Activated CD4-positive, alpha-beta T cell treated with anti-CD3 and anti-CD28 coated beads, Interleukin-2, amount 50 U/mL, for 24 hours (primary cell): ENCODE measurements at regions not wholly inside any gene's neighbourhood (a gene's known extent, or its start where the extent isn't known, plus 50 kb on each side); places are given as distances from the start of the nearest gene placed in this dataset.

Source experiments
- DNase-seq, 2 donors: peaks; one replicate each; pipeline ENCODE4 v3.0.0-alpha.2; 2020; ENCODE audit warnings: low read depth in 1 of 2, low spot score in 1 of 2

GRCh38 chr13:106433066-106433465 is 102.4 kb downstream of the EFNB2 start:
- no peak for DNase-seq

- DNase-seq, result no peak
Observed at GRCh38 chr13:106432636-106433035, 102.8 kb downstream of the EFNB2 start.

GRCh38 chr13:106426909-106427308 is 108.6 kb downstream of the EFNB2 start:
- no peak for DNase-seq

GRCh38 chr13:106425661-106426060 is 109.8 kb downstream of the EFNB2 start:
- no peak for DNase-seq

- DNase-seq, result no peak
Observed at GRCh38 chr13:106424805-106425204, 110.7 kb downstream of the EFNB2 start.

GRCh38 chr13:106423530-106423929 is 111.9 kb downstream of the EFNB2 start:
- DNase-seq, result no peak

- DNase-seq, result no peak
Observed at GRCh38 chr13:106418556-106418955, 116.9 kb downstream of the EFNB2 start.

- DNase-seq, result no peak
Observed at GRCh38 chr13:106417467-106418110, 117.9 kb downstream of the EFNB2 start.

GRCh38 chr13:106416645-106417044 is 118.8 kb downstream of the EFNB2 start:
- DNase-seq, result no peak

- DNase-seq, result no peak
Observed at GRCh38 chr13:106415971-106416370, 119.5 kb downstream of the EFNB2 start.

GRCh38 chr13:106415442-106415841 is 120.0 kb downstream of the EFNB2 start:
- DNase-seq, result no peak

GRCh38 chr13:106407338-106407737 is 128.1 kb downstream of the EFNB2 start:
- DNase-seq, result no peak

- DNase-seq, result no peak
Observed at GRCh38 chr13:106405731-106406130, 129.7 kb downstream of the EFNB2 start.

- no peak for DNase-seq
Observed at GRCh38 chr13:106403280-106403679, 132.2 kb downstream of the EFNB2 start.

- no peak for DNase-seq
Observed at GRCh38 chr13:106402866-106403265, 132.6 kb downstream of the EFNB2 start.

- no peak for DNase-seq
Observed at GRCh38 chr13:106401081-106401480, 134.4 kb downstream of the EFNB2 start.

- no peak for DNase-seq
Observed at GRCh38 chr13:106400289-106400688, 135.2 kb downstream of the EFNB2 start.

GRCh38 chr13:106398289-106398688 is 137.2 kb downstream of the EFNB2 start:
- DNase-seq, result no peak

- DNase-seq, result no peak
Observed at GRCh38 chr13:106393776-106394175, 141.7 kb downstream of the EFNB2 start.

- no peak for DNase-seq
Observed at GRCh38 chr13:106391681-106392080, 143.8 kb downstream of the EFNB2 start.

- no peak for DNase-seq
Observed at GRCh38 chr13:106391271-106391670, 144.2 kb downstream of the EFNB2 start.

- DNase-seq, result no peak
Observed at GRCh38 chr13:106390367-106390766, 145.1 kb downstream of the EFNB2 start.

GRCh38 chr13:106385654-106386053 is 149.8 kb downstream of the EFNB2 start:
- no peak for DNase-seq

- DNase-seq, result no peak
Observed at GRCh38 chr13:106384516-106384915, 150.9 kb downstream of the EFNB2 start.
